Cerebellar nuclear complex (tissue), 1 donor: ENCODE measurements at regions not wholly inside any gene's neighbourhood (a gene's known extent, or its start where the extent isn't known, plus 50 kb on each side); places are given as distances from the start of the nearest gene placed in this dataset.

ENCODE experiments used
- DNase-seq, 2 experiments: peaks; one replicate each; lab custom pipeline; 2025; lab: John Stamatoyannopoulos, UW

- no peak for DNase-seq
Measured at GRCh38 chr12:92581604-92582003, 121.2 kb upstream of the PLEKHG7 start.

GRCh38 chr12:92574911-92575570 lies 127.7 kb upstream of the PLEKHG7 start:
- DNase-seq: no peak

GRCh38 chr12:92574051-92574783 lies 128.6 kb upstream of the PLEKHG7 start:
- DNase-seq: no peak

GRCh38 chr12:92573104-92573503 lies 129.7 kb upstream of the PLEKHG7 start:
- DNase-seq: no peak

- DNase-seq: no peak
Measured at GRCh38 chr12:92571844-92572543, 130.8 kb upstream of the PLEKHG7 start.

GRCh38 chr12:92571169-92571568 lies 131.6 kb upstream of the PLEKHG7 start:
- DNase-seq: no peak

GRCh38 chr12:92570056-92570753 lies 132.6 kb upstream of the PLEKHG7 start:
- peak in 1 of 2 experiments; percentile 68 for DNase-seq

- no peak for DNase-seq
Measured at GRCh38 chr12:92568691-92569090, 134.1 kb upstream of the PLEKHG7 start.

GRCh38 chr12:92566448-92567019 lies 136.3 kb upstream of the PLEKHG7 start:
- DNase-seq: no peak

- no peak for DNase-seq
Measured at GRCh38 chr12:92563819-92564218, 139.0 kb upstream of the PLEKHG7 start.

- DNase-seq: no peak
Measured at GRCh38 chr12:92562063-92562734, 140.6 kb upstream of the PLEKHG7 start.

GRCh38 chr12:92561543-92561899 lies 141.3 kb upstream of the PLEKHG7 start:
- DNase-seq: peak; percentile 79 to 89

GRCh38 chr12:92560713-92561542 lies 141.9 kb upstream of the PLEKHG7 start:
- no peak for DNase-seq

- DNase-seq: no peak
Measured at GRCh38 chr12:92558806-92559205, 144.0 kb upstream of the PLEKHG7 start.

GRCh38 chr12:92558215-92558773 lies 144.5 kb upstream of the PLEKHG7 start:
- DNase-seq: no peak

- no peak for DNase-seq
Measured at GRCh38 chr12:92557422-92557724, 145.4 kb upstream of the PLEKHG7 start.

GRCh38 chr12:92556637-92557421 lies 146.0 kb upstream of the PLEKHG7 start:
- no peak for DNase-seq

- DNase-seq: no peak
Measured at GRCh38 chr12:92556141-92556540, 146.6 kb upstream of the PLEKHG7 start.

GRCh38 chr12:92554158-92555073 lies 148.4 kb upstream of the PLEKHG7 start:
- no peak for DNase-seq
